GM18511 (cell line): ENCODE measurements at regions not wholly inside any gene's neighbourhood (a gene's known extent, or its start where the extent isn't known, plus 50 kb on each side); places are given as distances from the start of the nearest gene placed in this dataset.
"Not testable (repeated sequence)": the region's sequence is repeated elsewhere in the genome, so short reads cannot be mapped to it uniquely, and the experiment has no call there.

ENCODE experiments used
- ATAC-seq: cut with Tn5 transposase; IDR thresholded peaks from one replicate; pipeline ENCODE4 v1.9.1; 2021; ENCODE audit warnings: mild to moderate bottlenecking, moderate library complexity; ENCODE audit not compliant: unreplicated experiment

- ATAC-seq, result no peak
These were observed 146.4 kb downstream of the ACTR3B start for GRCh38 chr7:152905949-152906348.

GRCh38 chr7:152907042-152907761 is 147.7 kb downstream of the ACTR3B start:
- ATAC-seq, result no peak

- ATAC-seq, result no peak
These were observed 149.7 kb downstream of the ACTR3B start for GRCh38 chr7:152909280-152909679.

GRCh38 chr7:152909683-152910544 is 150.4 kb downstream of the ACTR3B start:
- ATAC-seq, result no peak

GRCh38 chr7:152910545-152911225 is 151.1 kb downstream of the ACTR3B start:
- no peak for ATAC-seq

GRCh38 chr7:152911226-152911560 is 151.6 kb downstream of the ACTR3B start:
- ATAC-seq, result no peak

- no peak for ATAC-seq
These were observed 152.4 kb downstream of the ACTR3B start for GRCh38 chr7:152911922-152912321.

- ATAC-seq, result no peak
These were observed 153.0 kb downstream of the ACTR3B start for GRCh38 chr7:152912511-152912910.

- no peak for ATAC-seq
These were observed 153.9 kb downstream of the ACTR3B start for GRCh38 chr7:152913492-152913891.

GRCh38 chr7:152914014-152914844 is 154.7 kb downstream of the ACTR3B start:
- no peak for ATAC-seq

- not testable (repeated sequence) for ATAC-seq
These were observed 155.2 kb downstream of the ACTR3B start for GRCh38 chr7:152914845-152915102.

GRCh38 chr7:152922318-152923081 is 162.9 kb downstream of the ACTR3B start:
- ATAC-seq, result no peak

- ATAC-seq, result no peak
These were observed 164.2 kb downstream of the ACTR3B start for GRCh38 chr7:152923711-152924110.

GRCh38 chr7:152924238-152924637 is 164.7 kb downstream of the ACTR3B start:
- ATAC-seq, result no peak

GRCh38 chr7:152924826-152925411 is 165.4 kb downstream of the ACTR3B start:
- no peak for ATAC-seq

- ATAC-seq, result no peak
These were observed 166.0 kb downstream of the ACTR3B start for GRCh38 chr7:152925412-152926147.

- no peak for ATAC-seq
These were observed 172.1 kb downstream of the ACTR3B start for GRCh38 chr7:152931633-152932032.

- ATAC-seq, result no peak
These were observed 177.7 kb downstream of the ACTR3B start for GRCh38 chr7:152937282-152937681.

- ATAC-seq, result not testable (repeated sequence)
These were observed 187.1 kb downstream of the ACTR3B start for GRCh38 chr7:152946616-152947015.
